ENCODE measurements at regions not wholly inside any gene's neighbourhood (a gene's known extent, or its start where the extent isn't known, plus 50 kb on each side); places are given as distances from the start of the nearest gene placed in this dataset.

DNA sequence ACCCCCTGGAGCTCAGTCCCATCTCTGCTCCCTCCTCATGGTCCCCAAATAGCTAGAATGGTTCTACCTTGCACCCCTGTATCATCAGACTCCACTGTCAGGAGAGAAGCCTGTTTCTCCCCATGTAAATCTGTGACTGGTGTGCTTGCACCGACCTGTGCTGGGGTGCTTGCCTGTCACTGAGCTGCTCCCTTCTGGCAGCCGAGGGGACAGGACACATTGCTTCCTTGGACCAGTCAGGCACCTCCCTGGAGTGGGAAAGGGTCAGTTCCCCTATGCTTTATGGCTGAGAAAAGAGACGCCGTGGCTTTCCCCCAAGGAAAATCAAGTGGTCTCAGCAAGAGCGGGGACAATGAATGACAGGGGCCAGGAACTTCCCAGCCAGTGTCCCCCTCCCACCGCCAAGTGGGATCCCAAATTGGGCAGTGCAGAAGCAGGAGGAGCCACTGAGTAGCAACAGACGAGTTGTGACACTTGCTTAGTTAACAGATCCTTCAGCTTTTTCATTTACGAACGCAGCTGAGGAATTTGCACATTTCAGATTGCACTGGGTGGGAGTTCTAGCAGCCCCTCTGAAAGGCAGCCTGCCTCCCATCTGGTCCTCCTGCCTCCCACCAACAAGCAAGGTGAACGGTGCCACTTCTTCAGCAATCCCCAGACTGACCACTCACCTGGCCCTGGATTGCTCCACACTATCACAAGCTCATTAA is 156.4 kb downstream of the KATNIP start:
- no peak for DNase-seq (ENCODE audit: low spot score)
- TF ChIP-seq, protein P1, sequence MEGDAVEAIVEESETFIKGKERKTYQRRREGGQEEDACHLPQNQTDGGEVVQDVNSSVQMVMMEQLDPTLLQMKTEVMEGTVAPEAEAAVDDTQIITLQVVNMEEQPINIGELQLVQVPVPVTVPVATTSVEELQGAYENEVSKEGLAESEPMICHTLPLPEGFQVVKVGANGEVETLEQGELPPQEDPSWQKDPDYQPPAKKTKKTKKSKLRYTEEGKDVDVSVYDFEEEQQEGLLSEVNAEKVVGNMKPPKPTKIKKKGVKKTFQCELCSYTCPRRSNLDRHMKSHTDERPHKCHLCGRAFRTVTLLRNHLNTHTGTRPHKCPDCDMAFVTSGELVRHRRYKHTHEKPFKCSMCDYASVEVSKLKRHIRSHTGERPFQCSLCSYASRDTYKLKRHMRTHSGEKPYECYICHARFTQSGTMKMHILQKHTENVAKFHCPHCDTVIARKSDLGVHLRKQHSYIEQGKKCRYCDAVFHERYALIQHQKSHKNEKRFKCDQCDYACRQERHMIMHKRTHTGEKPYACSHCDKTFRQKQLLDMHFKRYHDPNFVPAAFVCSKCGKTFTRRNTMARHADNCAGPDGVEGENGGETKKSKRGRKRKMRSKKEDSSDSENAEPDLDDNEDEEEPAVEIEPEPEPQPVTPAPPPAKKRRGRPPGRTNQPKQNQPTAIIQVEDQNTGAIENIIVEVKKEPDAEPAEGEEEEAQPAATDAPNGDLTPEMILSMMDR (IDR thresholded peaks at IDR 0.05; ENCODE audit: extremely low read depth, insufficient read depth, missing control alignments), result no peak
- in situ Hi-C loops (cut with MboI; ENCODE audit: low pct_unique_long_range_greater_than_20kb, low sequenced_read_pairs, unreplicated experiment), result no loop called here

DNA sequence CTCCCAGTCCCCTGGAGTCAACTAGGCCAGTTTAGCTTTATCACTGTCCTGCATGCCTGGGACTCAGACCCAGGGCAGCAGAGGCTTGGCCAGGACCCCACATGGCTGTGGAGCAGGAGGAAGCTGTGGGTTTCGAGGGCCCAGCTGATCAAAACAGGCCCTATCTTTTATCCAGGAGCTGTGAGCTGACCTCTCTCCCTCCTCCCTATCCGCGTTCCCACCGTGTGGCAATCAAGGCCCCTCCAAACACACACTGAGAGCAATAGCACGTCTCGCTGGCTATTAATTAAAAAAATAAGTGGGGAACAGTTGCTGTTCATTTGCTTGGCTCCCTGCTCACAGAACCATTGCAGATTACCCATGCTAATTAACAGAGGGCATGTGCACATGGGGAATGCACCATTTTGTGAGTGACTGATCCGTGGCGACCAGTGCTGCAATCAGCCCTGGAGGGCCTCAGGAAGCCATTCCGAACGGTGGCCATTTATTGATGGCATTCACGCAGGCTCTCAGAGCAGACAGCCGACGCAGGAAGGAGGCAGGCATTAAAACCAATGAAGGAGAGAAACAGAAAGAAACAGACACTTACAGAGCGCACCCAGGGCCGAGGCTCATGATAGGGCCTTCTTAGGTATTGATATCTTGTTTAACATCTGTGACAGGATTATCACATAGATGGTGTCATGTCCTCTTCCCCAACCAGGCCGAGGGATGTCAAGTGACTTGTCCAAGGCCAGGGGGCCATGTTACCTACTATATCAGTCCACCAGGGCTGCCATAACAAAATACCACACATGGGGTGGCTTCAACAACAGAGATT is 157.1 kb downstream of the KATNIP start:
- in situ Hi-C loops (cut with MboI; ENCODE audit: low pct_unique_long_range_greater_than_20kb, low sequenced_read_pairs, unreplicated experiment), result no loop called here
- TF ChIP-seq, protein P1 (IDR thresholded peaks at IDR 0.05; ENCODE audit: extremely low read depth, insufficient read depth, missing control alignments), result no peak

DNA sequence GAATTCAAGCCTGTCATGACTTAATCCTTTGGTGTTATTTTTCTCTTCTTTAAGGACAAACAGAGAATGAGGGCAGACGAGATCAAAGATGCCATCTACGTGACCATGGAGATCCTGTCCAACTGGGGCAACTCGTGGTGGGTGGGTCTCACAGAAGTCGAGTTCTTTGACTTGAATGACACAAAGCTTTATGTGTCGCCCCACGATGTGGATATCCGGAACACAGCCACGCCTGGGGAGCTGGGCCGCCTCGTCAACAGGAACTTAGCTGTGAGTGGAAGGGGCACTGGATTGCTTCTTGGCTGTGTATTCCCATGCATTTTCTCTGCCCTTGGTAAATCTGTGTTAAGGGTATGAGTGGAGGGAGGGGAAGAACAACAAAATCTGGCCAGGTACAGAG is 158.7 kb downstream of the KATNIP start:
- TF ChIP-seq, protein P1 (IDR thresholded peaks at IDR 0.05; ENCODE audit: extremely low read depth, insufficient read depth, missing control alignments), result no peak
- DNase-seq (ENCODE audit: low spot score), result no peak
- in situ Hi-C loops (cut with MboI; ENCODE audit: low pct_unique_long_range_greater_than_20kb, low sequenced_read_pairs, unreplicated experiment), result no loop called here

More for the DNA sequence above, 157.1 kb downstream of the KATNIP start:
- DNase-seq (ENCODE audit: low spot score), result no peak

DNA sequence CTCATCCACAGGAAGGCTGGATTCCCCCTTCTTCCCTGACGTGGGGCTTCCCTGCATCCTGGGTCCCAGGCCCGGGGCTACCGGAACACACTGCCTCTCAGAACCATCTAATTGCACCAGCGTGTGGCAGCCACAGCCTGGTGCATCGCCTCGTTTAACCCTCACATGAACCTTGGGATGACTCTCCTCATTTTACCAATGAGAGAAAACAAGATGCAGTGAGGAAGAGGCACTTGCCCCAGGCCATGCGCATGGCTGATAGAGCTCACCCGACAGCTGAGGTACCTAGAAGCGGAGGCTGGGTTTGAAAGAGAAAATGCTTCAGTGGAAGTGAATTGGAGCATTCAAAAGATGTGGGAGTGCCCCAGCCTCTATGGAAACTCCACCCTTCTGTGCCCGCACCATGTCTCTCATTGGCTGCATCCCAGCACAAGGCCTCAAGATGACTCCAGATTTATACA is 162.3 kb downstream of the KATNIP start:
- no peak for DNase-seq (ENCODE audit: low spot score)
- TF ChIP-seq, protein P1 (IDR thresholded peaks at IDR 0.05; ENCODE audit: extremely low read depth, insufficient read depth, missing control alignments), result no peak
- in situ Hi-C loops (cut with MboI; ENCODE audit: low pct_unique_long_range_greater_than_20kb, low sequenced_read_pairs, unreplicated experiment), result no loop called here

DNA sequence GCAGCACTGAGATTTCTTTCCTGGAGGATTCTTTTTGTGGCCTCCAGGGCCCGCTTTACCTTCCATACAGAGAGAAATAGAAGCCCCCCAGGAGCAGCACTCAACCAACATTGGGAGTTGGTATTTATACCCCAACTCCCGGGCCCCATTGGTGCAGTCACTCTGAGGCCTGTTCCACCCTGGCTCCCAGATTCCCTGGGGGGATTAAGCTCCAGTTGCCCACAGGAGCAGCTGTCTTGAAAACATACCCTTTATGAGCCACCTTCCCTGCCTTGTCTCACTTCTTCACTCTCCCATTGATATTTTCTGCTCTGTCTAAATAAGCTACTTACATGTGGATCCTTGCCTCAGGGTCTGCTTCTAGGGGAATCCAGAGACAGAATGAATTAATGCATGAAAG is 167.8 kb downstream of the KATNIP start:
- TF ChIP-seq, protein P1 (IDR thresholded peaks at IDR 0.05; ENCODE audit: extremely low read depth, insufficient read depth, missing control alignments), result no peak
- DNase-seq (ENCODE audit: low spot score), result no peak
- in situ Hi-C loops (cut with MboI; ENCODE audit: low pct_unique_long_range_greater_than_20kb, low sequenced_read_pairs, unreplicated experiment), result no loop called here

DNA sequence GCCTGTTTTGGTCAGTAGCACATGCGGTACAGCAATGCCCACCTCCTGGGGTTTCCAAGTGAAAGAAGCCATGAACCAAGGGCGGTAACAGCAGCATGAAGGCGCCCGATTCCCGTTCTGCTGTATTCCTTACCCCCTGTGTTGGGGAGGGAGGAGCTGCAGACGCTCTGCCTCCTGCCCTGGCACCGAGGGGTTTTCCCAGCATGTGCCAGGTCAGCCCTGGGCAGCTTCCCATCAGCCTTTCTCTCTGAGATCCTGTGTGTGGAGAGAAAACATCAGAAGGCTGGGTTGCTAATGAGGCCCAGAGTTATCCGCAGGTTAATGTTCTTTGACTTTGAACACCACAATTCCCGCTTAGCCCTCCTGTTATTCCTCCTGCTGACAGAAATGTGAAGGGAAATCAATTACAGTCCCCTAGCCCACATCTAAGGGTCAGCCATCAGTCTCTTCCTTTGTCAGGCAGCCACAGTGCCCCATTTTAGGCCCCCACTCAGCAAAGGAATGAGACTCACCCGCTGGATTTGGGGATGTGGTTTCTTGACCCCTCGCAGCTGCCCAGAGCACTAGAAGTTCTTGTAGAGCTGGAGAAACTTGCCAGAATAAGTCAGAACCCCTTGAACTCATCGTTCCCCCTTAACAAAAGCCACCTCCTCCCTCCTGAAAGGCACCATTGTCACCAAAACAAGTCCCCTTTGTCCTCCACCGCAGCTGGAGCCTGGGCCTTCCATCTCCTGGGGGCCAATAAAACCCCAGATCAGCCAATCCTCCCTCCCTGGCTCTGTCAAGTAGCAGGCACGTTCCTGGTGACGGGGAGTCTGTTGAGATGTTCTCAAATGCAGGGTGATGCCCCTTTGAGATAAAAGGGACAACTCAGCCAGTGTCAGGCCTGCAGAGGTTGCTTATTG is 168.5 kb downstream of the KATNIP start:
- no peak for DNase-seq (ENCODE audit: low spot score)
- TF ChIP-seq, protein P1 (IDR thresholded peaks at IDR 0.05; ENCODE audit: extremely low read depth, insufficient read depth, missing control alignments), result no peak
- in situ Hi-C loops (cut with MboI; ENCODE audit: low pct_unique_long_range_greater_than_20kb, low sequenced_read_pairs, unreplicated experiment), result no loop called here
